Naive thymus-derived CD4-positive, alpha-beta T cell (primary cell): ENCODE measurements at regions not wholly inside any gene's neighbourhood (a gene's known extent, or its start where the extent isn't known, plus 50 kb on each side); places are given as distances from the start of the nearest gene placed in this dataset.
"Not testable (repeated sequence)": the region's sequence is repeated elsewhere in the genome, so short reads cannot be mapped to it uniquely, and the experiment has no call there.

Experiments used
- ATAC-seq: fragments of 150-1000 bp; cut with Tn5 transposase; 2 replicates; pipeline ENCODE4 v1.10.0; 2021; ENCODE audit warnings: mild to moderate bottlenecking, moderate library complexity
- CTCF ChIA-PET: fragments of 350-600 bp; sonication (Branson Sonifier 250); formaldehyde crosslinking; loops from one replicate; lab custom pipeline; 2021; ENCODE audit warnings: antibody characterized with exemption; lab: Charles Lee
- POLR2A ChIA-PET: fragments of 350-600 bp; sonication (Branson Sonifier 250); formaldehyde crosslinking; loops from one replicate; lab custom pipeline; 2021; ENCODE audit warnings: antibody characterized with exemption, inconsistent platforms; lab: Charles Lee
- DNase-seq, 9 donors: peaks; one replicate each; pipeline versions ENCODE4 v3.0.0 to v3.0.0-alpha.2; 2020 to 2022; ENCODE audit warnings: mixed read lengths in 1 of 9
- H3K27ac ChIP-seq: one replicate; pipeline ENCODE4 v1.7.0; 2013; ENCODE audit warnings: mild to moderate bottlenecking, low read depth, low read length, moderate library complexity
- H3K27me3 ChIP-seq, 2 donors: one replicate each; pipeline ENCODE4 v1.7.0; 2013; ENCODE audit warnings: low read length in 2 of 2, mild to moderate bottlenecking in 2 of 2, moderate library complexity in 2 of 2; ENCODE audit not compliant: control insufficient read depth in 2 of 2, insufficient read depth in 2 of 2
- H3K36me3 ChIP-seq, 3 experiments: 1 replicate in 2 of 3; 2 replicates in 1 of 3; pipeline ENCODE4 v1.7.0; 2013; ENCODE audit warnings: low read length in 3 of 3, mild to moderate bottlenecking in 3 of 3, moderate library complexity in 1 of 3; ENCODE audit not compliant: insufficient read depth in 3 of 3, control insufficient read depth in 2 of 3
- H3K4me1 ChIP-seq, 2 donors: one replicate each; pipeline ENCODE4 v1.7.0; 2013; ENCODE audit warnings: low read length in 2 of 2, mild to moderate bottlenecking in 2 of 2, moderate library complexity in 1 of 2; ENCODE audit not compliant: control insufficient read depth in 2 of 2, insufficient read depth in 2 of 2
- H3K4me3 ChIP-seq: 2 replicates; pipeline ENCODE4 v1.7.0; 2013; ENCODE audit warnings: mild to moderate bottlenecking, low read length
- H3K9me3 ChIP-seq, 3 experiments: 1 replicate in 2 of 3; 2 replicates in 1 of 3; pipeline ENCODE4 v1.7.0; 2013; ENCODE audit warnings: low read length in 3 of 3; ENCODE audit not compliant: control insufficient read depth in 2 of 3
- H3K27ac Mint-ChIP-seq, 9 donors: one replicate each; pipeline ENCODE4 v1.8.0; 2020 to 2022; ENCODE audit warnings: mixed read lengths in 9 of 9, mild to moderate bottlenecking in 8 of 9, moderate library complexity in 5 of 9, inconsistent platforms in 2 of 9
- H3K27me3 Mint-ChIP-seq, 5 donors: one replicate each; pipeline ENCODE4 v1.8.0; 2021 to 2022; ENCODE audit warnings: mixed read lengths in 5 of 5, mild to moderate bottlenecking in 1 of 5
- H3K36me3 Mint-ChIP-seq, 5 donors: one replicate each; pipeline ENCODE4 v1.8.0; 2020 to 2022; ENCODE audit warnings: mixed read lengths in 5 of 5, mild to moderate bottlenecking in 3 of 5, inconsistent platforms in 1 of 5
- H3K4me1 Mint-ChIP-seq, 7 donors: one replicate each; pipeline ENCODE4 v1.8.0; 2020 to 2022; ENCODE audit warnings: mixed read lengths in 7 of 7, mild to moderate bottlenecking in 3 of 7, inconsistent platforms in 1 of 7
- H3K4me3 Mint-ChIP-seq, 10 donors: one replicate each; pipeline ENCODE4 v1.8.0; 2020 to 2022; ENCODE audit warnings: mild to moderate bottlenecking in 10 of 10, mixed read lengths in 10 of 10, moderate library complexity in 6 of 10, inconsistent platforms in 2 of 10
- H3K9me3 Mint-ChIP-seq, 11 donors: one replicate each; pipeline ENCODE4 v1.8.0; 2020 to 2022; ENCODE audit warnings: mixed read lengths in 11 of 11, mild to moderate bottlenecking in 4 of 11, inconsistent platforms in 1 of 11, moderate library complexity in 1 of 11
- intact Hi-C, 2 donors: fragments of 100-400 bp; cut with micrococcal nuclease; formaldehyde crosslinking; loops; one replicate each; pipeline ENCODE4 v1.15.1; 2023

- H3K36me3 Mint-ChIP-seq, result peaks cover 0 to 4% (median 0%) of the 10 kb centered on the region in 5 donors
These were observed 146.5 kb downstream of the CHD1L start for GRCh38 chr1:147388969-147389368.

GRCh38 chr1:147389532-147390184 lies 147.2 kb downstream of the CHD1L start:
- ATAC-seq (peak; percentile 57), DNase-seq (peak in 6 of 9 donors; percentile 1 to 43 (median 22))
- Histone ChIP-seq H3K27ac (no peak overlapping the region), H3K27me3 (no peaks in the 10 kb centered on the region), H3K36me3 (no peaks in the 10 kb centered on the region), H3K9me3 (no peaks in the 10 kb centered on the region), H3K4me3 (no peak overlapping the region), H3K4me1 (no peaks in the 10 kb centered on the region)
- H3K4me3 Mint-ChIP-seq, result no peak overlapping the region
- ChIA-PET CTCF (interaction anchor here (1.2 to 1.6 kb wide), 3 partner anchors 13 to 116 kb away, joined by 6 to 9 read pairs (median 6); no protein-coding TSS in a partner anchor), POLR2A (no interaction called here)
- H3K27me3 Mint-ChIP-seq, result peaks cover 11 to 32% (median 25%) of the 10 kb centered on the region in 5 donors
- intact Hi-C loops, result loop anchor here in 1 of 2 donors (2.0 kb wide), 1 partner anchor 117 kb away; no protein-coding TSS in a partner anchor
- peaks cover 0 to 6% (median 0%) of the 10 kb centered on the region in 7 donors for H3K4me1 Mint-ChIP-seq
- peaks cover 0 to 4% (median 0%) of the 10 kb centered on the region in 5 donors for H3K36me3 Mint-ChIP-seq
- H3K27ac Mint-ChIP-seq, result no peak overlapping the region
- peaks cover 0 to 8% (median 2%) of the 10 kb centered on the region in 11 donors for H3K9me3 Mint-ChIP-seq

More at GRCh38 chr1:147388969-147389368, 146.5 kb downstream of the CHD1L start:
- Histone ChIP-seq H3K9me3 (no peaks in the 10 kb centered on the region), H3K4me1 (no peaks in the 10 kb centered on the region), H3K27ac (no peak overlapping the region), H3K27me3 (no peaks in the 10 kb centered on the region), H3K36me3 (no peaks in the 10 kb centered on the region), H3K4me3 (no peak overlapping the region)
- H3K4me1 Mint-ChIP-seq, result peaks cover 0 to 6% (median 0%) of the 10 kb centered on the region in 7 donors
- ChIA-PET POLR2A (no interaction called here), CTCF (no interaction called here)
- ATAC-seq (no peak), DNase-seq (no peak)
- peaks cover 11 to 32% (median 28%) of the 10 kb centered on the region in 5 donors for H3K27me3 Mint-ChIP-seq
- intact Hi-C loops, result no loop called here
- no peak overlapping the region for H3K27ac Mint-ChIP-seq
- H3K9me3 Mint-ChIP-seq, result peaks cover 0 to 8% (median 2%) of the 10 kb centered on the region in 11 donors
- H3K4me3 Mint-ChIP-seq, result no peak overlapping the region

- intact Hi-C loops, result loop anchor here in 1 of 2 donors (2.0 kb wide), 1 partner anchor 117 kb away; no protein-coding TSS in a partner anchor
- Mint-ChIP-seq H3K4me3 (no peak overlapping the region), H3K27ac (no peak overlapping the region), H3K27me3 (peaks cover 11 to 30% (median 22%) of the 10 kb centered on the region in 5 donors), H3K9me3 (peaks cover 0 to 8% (median 2%) of the 10 kb centered on the region in 11 donors), H3K4me1 (peaks cover 0 to 6% (median 0%) of the 10 kb centered on the region in 7 donors), H3K36me3 (peaks cover 0 to 4% (median 0%) of the 10 kb centered on the region in 5 donors)
- Histone ChIP-seq H3K4me1 (no peaks in the 10 kb centered on the region), H3K27me3 (no peaks in the 10 kb centered on the region), H3K27ac (no peak overlapping the region), H3K9me3 (no peaks in the 10 kb centered on the region), H3K4me3 (no peak overlapping the region), H3K36me3 (no peaks in the 10 kb centered on the region)
- ChIA-PET POLR2A (no interaction called here), CTCF (interaction anchor here (1.2 to 1.6 kb wide), 3 partner anchors 13 to 116 kb away, joined by 6 to 9 read pairs (median 6); no protein-coding TSS in a partner anchor)
- ATAC-seq, result no peak
- no peak for DNase-seq
These were observed 147.7 kb downstream of the CHD1L start for GRCh38 chr1:147390185-147390542.

- no peaks in the 10 kb centered on the region for H3K27me3 ChIP-seq
These were observed 148.6 kb downstream of the CHD1L start for GRCh38 chr1:147391114-147391513.

GRCh38 chr1:147402326-147403045 lies 138.8 kb upstream of the BCL9 start:
- Mint-ChIP-seq H3K9me3 (peaks cover 7 to 29% (median 14%) of the 10 kb centered on the region in 11 donors), H3K27me3 (peaks cover 20 to 66% (median 60%) of the 10 kb centered on the region in 5 donors)
- H3K27ac Mint-ChIP-seq, POLR2A ChIA-PET, H3K9me3 ChIP-seq, H3K36me3 Mint-ChIP-seq, H3K4me3 ChIP-seq, intact Hi-C loops, DNase-seq, H3K4me1 ChIP-seq, H3K36me3 ChIP-seq, H3K4me1 Mint-ChIP-seq, CTCF ChIA-PET, ATAC-seq, H3K4me3 Mint-ChIP-seq, H3K27me3 ChIP-seq, H3K27ac ChIP-seq: not testable (repeated sequence)

More at GRCh38 chr1:147391114-147391513, 148.6 kb downstream of the CHD1L start:
- H3K4me3 ChIP-seq, result no peak overlapping the region
- Mint-ChIP-seq H3K36me3 (peaks cover 0 to 4% (median 0%) of the 10 kb centered on the region in 5 donors), H3K4me3 (no peak overlapping the region), H3K27me3 (peaks cover 12 to 36% (median 23%) of the 10 kb centered on the region in 5 donors), H3K4me1 (peaks cover 0 to 6% (median 0%) of the 10 kb centered on the region in 7 donors), H3K27ac (no peak overlapping the region), H3K9me3 (peaks cover 0 to 8% (median 2%) of the 10 kb centered on the region in 11 donors)
- intact Hi-C loops, result loop anchor here in 1 of 2 donors (2.0 kb wide), 1 partner anchor 118 kb away; no protein-coding TSS in a partner anchor
- ChIA-PET CTCF (interaction anchor here (1.2 to 1.6 kb wide), 2 partner anchors 25 to 117 kb away, joined by 6 to 9 read pairs; no protein-coding TSS in a partner anchor), POLR2A (no interaction called here)
- DNase-seq, result no peak
- H3K4me1 ChIP-seq, result no peaks in the 10 kb centered on the region
- no peaks in the 10 kb centered on the region for H3K9me3 ChIP-seq
- no peak overlapping the region for H3K27ac ChIP-seq
- ATAC-seq, result no peak
- no peaks in the 10 kb centered on the region for H3K36me3 ChIP-seq

GRCh38 chr1:147404344-147404743 lies 137.0 kb upstream of the BCL9 start:
- H3K4me1 ChIP-seq, POLR2A ChIA-PET, H3K4me1 Mint-ChIP-seq, H3K27me3 ChIP-seq, H3K27ac ChIP-seq, ATAC-seq, CTCF ChIA-PET, H3K4me3 ChIP-seq, H3K4me3 Mint-ChIP-seq, H3K36me3 Mint-ChIP-seq, DNase-seq, intact Hi-C loops, H3K36me3 ChIP-seq, H3K27ac Mint-ChIP-seq, H3K9me3 ChIP-seq: not testable (repeated sequence)
- H3K27me3 Mint-ChIP-seq, result peaks cover 8 to 52% (median 44%) of the 10 kb centered on the region in 5 donors
- peaks cover 7 to 29% (median 15%) of the 10 kb centered on the region in 11 donors for H3K9me3 Mint-ChIP-seq
